Ovary (tissue), 3 donors: ENCODE measurements at regions not wholly inside any gene's neighbourhood (a gene's known extent, or its start where the extent isn't known, plus 50 kb on each side); places are given as distances from the start of the nearest gene placed in this dataset.

ENCODE experiments used
- EP300 ChIP-seq: sonication (generic); formaldehyde crosslinking; IDR thresholded peaks from one replicate; pipeline ENCODE4 v1.6.1; 2017; ENCODE audit warnings: antibody characterized with exemption
- POLR2A ChIP-seq: fragments of 450-650 bp; IDR thresholded peaks from one replicate; pipeline ENCODE4 v1.6.1; 2017; ENCODE audit warnings: antibody characterized with exemption, mild to moderate bottlenecking, moderate library complexity
- TF ChIP-seq, protein P1 (sequence below), 3 donors: fragments of 450-650 bp in 2 of 3; fragments of 200-600 bp in 1 of 3; IDR thresholded peaks; one replicate each; pipeline versions ENCODE4 v1.5.1 to v1.8.0; 2016 to 2022; ENCODE audit warnings: antibody characterized with exemption in 3 of 3, mild to moderate bottlenecking in 1 of 3
- donor health status: DM: no; HTN: no; CAD: no.

DNA sequence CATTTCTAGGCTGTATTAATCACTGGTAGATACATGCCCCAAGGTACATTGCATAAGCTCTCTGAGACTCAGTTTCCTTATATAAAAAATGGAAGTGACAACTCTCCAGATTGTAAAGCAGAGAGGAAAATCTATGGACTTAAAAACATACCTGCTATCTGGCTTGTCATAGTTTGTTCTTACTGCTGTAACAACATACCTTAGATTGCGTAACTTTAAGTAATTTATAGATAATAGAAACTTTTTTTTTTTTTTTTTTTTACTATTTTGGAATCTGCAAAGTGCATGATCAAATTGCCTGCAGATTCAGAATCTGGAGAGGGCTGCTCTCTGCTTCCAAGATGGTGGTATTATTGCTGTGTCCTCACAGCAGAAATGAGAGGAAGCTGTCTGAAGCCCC is 827.7 kb upstream of the BRINP3 start:
- no peak for TF ChIP-seq POLR2A
- TF ChIP-seq, protein P1, sequence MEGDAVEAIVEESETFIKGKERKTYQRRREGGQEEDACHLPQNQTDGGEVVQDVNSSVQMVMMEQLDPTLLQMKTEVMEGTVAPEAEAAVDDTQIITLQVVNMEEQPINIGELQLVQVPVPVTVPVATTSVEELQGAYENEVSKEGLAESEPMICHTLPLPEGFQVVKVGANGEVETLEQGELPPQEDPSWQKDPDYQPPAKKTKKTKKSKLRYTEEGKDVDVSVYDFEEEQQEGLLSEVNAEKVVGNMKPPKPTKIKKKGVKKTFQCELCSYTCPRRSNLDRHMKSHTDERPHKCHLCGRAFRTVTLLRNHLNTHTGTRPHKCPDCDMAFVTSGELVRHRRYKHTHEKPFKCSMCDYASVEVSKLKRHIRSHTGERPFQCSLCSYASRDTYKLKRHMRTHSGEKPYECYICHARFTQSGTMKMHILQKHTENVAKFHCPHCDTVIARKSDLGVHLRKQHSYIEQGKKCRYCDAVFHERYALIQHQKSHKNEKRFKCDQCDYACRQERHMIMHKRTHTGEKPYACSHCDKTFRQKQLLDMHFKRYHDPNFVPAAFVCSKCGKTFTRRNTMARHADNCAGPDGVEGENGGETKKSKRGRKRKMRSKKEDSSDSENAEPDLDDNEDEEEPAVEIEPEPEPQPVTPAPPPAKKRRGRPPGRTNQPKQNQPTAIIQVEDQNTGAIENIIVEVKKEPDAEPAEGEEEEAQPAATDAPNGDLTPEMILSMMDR (IDR thresholded peaks at IDR 0.05): no peak
- no peak for TF ChIP-seq EP300
